Keratinocyte (primary cell): ENCODE measurements at regions not wholly inside any gene's neighbourhood (a gene's known extent, or its start where the extent isn't known, plus 50 kb on each side); places are given as distances from the start of the nearest gene placed in this dataset.

Source experiments
- DNase-seq: peaks from one replicate; pipeline ENCODE4 v3.0.0-alpha.2; 2011; ENCODE audit warnings: low read depth, missing footprints, low spot score
- FAIRE-seq: peaks from 2 replicates; lab custom pipeline; 2011; peaks lifted over from hg19 to GRCh38; lab: Jason Lieb, UNC
- H2AFZ ChIP-seq: 2 replicates; pipeline ENCODE4 v1.6.0; 2012; ENCODE audit warnings: low read length, control low read depth, inconsistent platforms; ENCODE audit not compliant: control insufficient read depth
- H3K27ac ChIP-seq: 2 replicates; pipeline ENCODE4 v1.5.1; 2011; ENCODE audit warnings: low read length; ENCODE audit not compliant: control insufficient read depth, insufficient read depth
- H3K27me3 ChIP-seq: 3 replicates; pipeline ENCODE4 v1.6.0; 2011; ENCODE audit warnings: low read length; ENCODE audit not compliant: control insufficient read depth, insufficient read depth; ENCODE audit errors: extremely low read depth
- H3K36me3 ChIP-seq, 2 experiments: 2 replicates in 1 of 2; 3 replicates in 1 of 2; pipeline ENCODE4 v1.5.1; 2011; ENCODE audit warnings: low read length in 2 of 2, mild to moderate bottlenecking in 1 of 2; ENCODE audit not compliant: control insufficient read depth in 2 of 2, insufficient read depth in 2 of 2; ENCODE audit errors: extremely low read depth in 1 of 2
- H3K4me1 ChIP-seq: 3 replicates; pipeline ENCODE4 v1.5.1; 2011; ENCODE audit warnings: low read length; ENCODE audit not compliant: control insufficient read depth, insufficient read depth; ENCODE audit errors: extremely low read depth
- H3K4me2 ChIP-seq: 3 replicates; pipeline ENCODE4 v1.6.0; 2011; ENCODE audit warnings: low read depth, low read length; ENCODE audit not compliant: control insufficient read depth, insufficient read depth; ENCODE audit errors: extremely low read depth
- H3K4me3 ChIP-seq, 3 experiments: fragments of 200-600 bp in 1 of 3; sonication (generic) in 1 of 3; 2 replicates in 2 of 3; 3 replicates in 1 of 3; pipeline ENCODE4 v1.5.1; 2011 to 2016; ENCODE audit warnings: low read length in 3 of 3, mild to moderate bottlenecking in 3 of 3, control low read depth in 2 of 3, inconsistent platforms in 1 of 3, low read depth in 1 of 3, mixed read lengths in 1 of 3, mixed run types in 1 of 3, moderate library complexity in 1 of 3; ENCODE audit not compliant: control insufficient read depth in 2 of 3, insufficient read depth in 2 of 3; ENCODE audit errors: extremely low read depth in 1 of 3
- H3K79me2 ChIP-seq: 2 replicates; pipeline ENCODE4 v1.6.0; 2012; ENCODE audit warnings: low read length; ENCODE audit not compliant: control insufficient read depth, insufficient read depth
- H3K9ac ChIP-seq: 3 replicates; pipeline ENCODE4 v1.6.0; 2011; ENCODE audit warnings: low read length; ENCODE audit not compliant: control insufficient read depth, insufficient read depth; ENCODE audit errors: extremely low read depth
- H3K9me1 ChIP-seq: 3 replicates; pipeline ENCODE4 v1.6.0; 2011; ENCODE audit warnings: low read length; ENCODE audit not compliant: control insufficient read depth, insufficient read depth; ENCODE audit errors: extremely low read depth
- H3K9me3 ChIP-seq: 2 replicates; pipeline ENCODE4 v1.5.1; 2012; ENCODE audit warnings: low read depth, low read length; ENCODE audit not compliant: control insufficient read depth
- H4K20me1 ChIP-seq: 3 replicates; pipeline ENCODE4 v1.6.0; 2011; ENCODE audit warnings: low read length; ENCODE audit not compliant: control insufficient read depth, insufficient read depth; ENCODE audit errors: extremely low read depth
- EZH2 ChIP-seq: IDR thresholded peaks from one replicate; pipeline ENCODE4 v1.6.1; 2012; ENCODE audit warnings: inconsistent platforms, mild to moderate bottlenecking, low read length, moderate library complexity
- dilution Hi-C: fragments of 300-500 bp; cut with MboI; formaldehyde crosslinking; loops from one replicate; pipeline ENCODE4 v1.7.0; 2020; ENCODE audit warnings: low sequenced_read_pairs; ENCODE audit not compliant: extremely low pct_ligation_motif_present
- TF ChIP-seq, protein P1 (sequence below), 3 experiments: IDR thresholded peaks in 1 of 3; conservative IDR thresholded peaks in 1 of 3; optimal IDR thresholded peaks in 1 of 3; 2 replicates in 2 of 3; 3 replicates in 1 of 3; pipeline versions ENCODE3 to v1.5.1; 2011; ENCODE audit warnings: low read length in 3 of 3, mild to moderate bottlenecking in 3 of 3, moderate library complexity in 2 of 3, control low read depth in 1 of 3, inconsistent platforms in 1 of 3; ENCODE audit not compliant: insufficient read depth in 2 of 3; ENCODE audit errors: extremely low read depth in 1 of 3

DNA sequence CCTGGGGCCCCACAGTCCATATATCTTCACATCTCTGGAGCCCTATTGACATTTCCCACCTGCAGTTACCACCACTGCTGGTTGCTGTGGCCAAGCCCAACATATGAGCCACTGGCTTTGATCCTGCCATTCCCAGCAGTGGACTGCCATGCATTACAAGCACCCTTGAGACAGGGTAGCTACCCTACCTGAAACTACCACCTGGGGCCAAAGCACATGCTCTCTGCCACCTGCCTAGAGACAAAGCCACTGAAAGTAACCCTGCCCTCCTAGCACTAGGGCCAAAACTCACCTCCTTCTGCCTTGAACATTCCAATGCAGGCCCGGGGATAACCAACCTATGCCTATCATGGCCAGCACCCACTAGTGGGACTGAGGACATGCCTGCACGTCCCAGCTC, 255.5 kb upstream of the KHDRBS2 start:
- H3K9me1 ChIP-seq: no peaks in the 10 kb centered on the region
- no peak overlapping the region for H3K9ac ChIP-seq
- no peak overlapping the region for H3K27ac ChIP-seq
- H4K20me1 ChIP-seq: no peaks in the 10 kb centered on the region
- no peak overlapping the region for H3K4me2 ChIP-seq
- no peaks in the 10 kb centered on the region for H3K27me3 ChIP-seq
- no peak overlapping the region for H2AFZ ChIP-seq
- DNase-seq: no peak
- dilution Hi-C loops: no loop called here
- no peak overlapping the region for H3K4me3 ChIP-seq
- no peaks in the 10 kb centered on the region for H3K4me1 ChIP-seq
- no peaks in the 10 kb centered on the region for H3K79me2 ChIP-seq
- FAIRE-seq: no peak
- no peaks in the 10 kb centered on the region for H3K36me3 ChIP-seq
- no peak for TF ChIP-seq EZH2
- peaks cover 3% of the 10 kb centered on the region for H3K9me3 ChIP-seq

DNA sequence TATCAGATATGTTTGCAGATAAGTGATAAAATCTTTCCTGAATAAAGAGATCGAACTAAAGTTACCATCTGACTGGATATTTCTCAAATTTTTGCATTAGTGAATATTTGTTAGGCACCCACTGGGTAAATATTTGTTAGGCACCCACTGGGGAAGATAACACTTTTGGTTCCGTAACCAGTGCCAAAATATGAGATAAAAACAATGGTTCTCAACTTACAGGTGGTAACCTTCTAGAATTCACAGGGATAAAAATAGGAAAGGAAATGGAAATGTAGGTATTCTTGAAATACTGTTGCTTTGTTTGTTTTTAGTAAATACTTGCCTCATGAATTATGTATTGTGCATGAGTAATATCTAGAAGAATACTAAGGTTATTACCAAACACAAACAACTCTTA, 245.0 kb upstream of the KHDRBS2 start:
- Histone ChIP-seq H3K9me3 (no peaks in the 10 kb centered on the region), H3K9me1 (no peaks in the 10 kb centered on the region), H3K4me3 (no peak overlapping the region), H3K4me1 (no peaks in the 10 kb centered on the region), H2AFZ (no peak overlapping the region), H4K20me1 (no peaks in the 10 kb centered on the region), H3K27ac (no peak overlapping the region), H3K79me2 (no peaks in the 10 kb centered on the region), H3K9ac (no peak overlapping the region), H3K36me3 (no peaks in the 10 kb centered on the region), H3K4me2 (no peak overlapping the region), H3K27me3 (no peaks in the 10 kb centered on the region)
- no peak for TF ChIP-seq EZH2
- TF ChIP-seq, protein P1, sequence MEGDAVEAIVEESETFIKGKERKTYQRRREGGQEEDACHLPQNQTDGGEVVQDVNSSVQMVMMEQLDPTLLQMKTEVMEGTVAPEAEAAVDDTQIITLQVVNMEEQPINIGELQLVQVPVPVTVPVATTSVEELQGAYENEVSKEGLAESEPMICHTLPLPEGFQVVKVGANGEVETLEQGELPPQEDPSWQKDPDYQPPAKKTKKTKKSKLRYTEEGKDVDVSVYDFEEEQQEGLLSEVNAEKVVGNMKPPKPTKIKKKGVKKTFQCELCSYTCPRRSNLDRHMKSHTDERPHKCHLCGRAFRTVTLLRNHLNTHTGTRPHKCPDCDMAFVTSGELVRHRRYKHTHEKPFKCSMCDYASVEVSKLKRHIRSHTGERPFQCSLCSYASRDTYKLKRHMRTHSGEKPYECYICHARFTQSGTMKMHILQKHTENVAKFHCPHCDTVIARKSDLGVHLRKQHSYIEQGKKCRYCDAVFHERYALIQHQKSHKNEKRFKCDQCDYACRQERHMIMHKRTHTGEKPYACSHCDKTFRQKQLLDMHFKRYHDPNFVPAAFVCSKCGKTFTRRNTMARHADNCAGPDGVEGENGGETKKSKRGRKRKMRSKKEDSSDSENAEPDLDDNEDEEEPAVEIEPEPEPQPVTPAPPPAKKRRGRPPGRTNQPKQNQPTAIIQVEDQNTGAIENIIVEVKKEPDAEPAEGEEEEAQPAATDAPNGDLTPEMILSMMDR (optimal IDR thresholded peaks at IDR 0.05 in 1 of 3, IDR thresholded peaks at IDR 0.05 in 1 of 3, conservative IDR thresholded peaks at IDR 0.05 in 1 of 3; ENCODE audit: extremely low read depth in 1 of 3, insufficient read depth in 2 of 3, low read length in 3 of 3): no peak
- DNase-seq: no peak
- dilution Hi-C loops: no loop called here
- FAIRE-seq: no peak

DNA sequence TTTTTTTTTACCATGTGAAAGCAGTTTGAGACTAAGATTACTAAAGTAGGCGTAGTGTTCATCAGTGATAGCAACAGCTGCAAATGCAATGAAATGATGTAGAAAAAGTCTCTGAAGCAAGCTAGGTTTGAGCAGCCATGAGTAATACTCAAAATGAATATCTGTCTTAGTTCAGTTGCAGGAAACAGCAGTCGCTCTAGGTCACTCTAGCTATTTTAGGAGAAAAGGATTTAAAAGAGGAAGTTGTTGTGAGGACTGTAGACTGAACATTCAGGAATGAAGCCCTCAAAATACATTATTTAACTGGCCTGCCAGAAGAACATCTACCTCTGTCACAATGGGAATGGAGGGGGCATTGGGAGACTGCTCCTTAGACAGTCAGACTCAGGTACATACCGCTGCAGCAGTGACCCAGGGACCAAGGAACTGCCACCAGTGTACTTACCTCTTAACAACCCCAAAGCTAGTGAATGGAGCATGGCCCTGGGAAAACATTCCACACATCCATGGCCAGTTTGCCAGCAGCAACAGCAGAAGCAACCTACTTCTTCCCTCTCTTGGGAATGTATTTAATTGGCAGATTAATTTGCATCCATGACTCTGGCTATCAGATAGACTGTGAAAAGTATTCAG, 243.0 kb upstream of the KHDRBS2 start:
- Histone ChIP-seq H3K79me2 (no peaks in the 10 kb centered on the region), H3K9me1 (no peaks in the 10 kb centered on the region), H2AFZ (no peak overlapping the region), H3K27me3 (no peaks in the 10 kb centered on the region), H3K4me1 (no peaks in the 10 kb centered on the region), H3K9ac (no peak overlapping the region), H3K4me3 (no peak overlapping the region), H3K4me2 (no peak overlapping the region), H3K9me3 (no peaks in the 10 kb centered on the region), H4K20me1 (no peaks in the 10 kb centered on the region), H3K27ac (no peak overlapping the region), H3K36me3 (no peaks in the 10 kb centered on the region)
- no peak for FAIRE-seq
- TF ChIP-seq EZH2: no peak
- TF ChIP-seq, protein P1 (optimal IDR thresholded peaks at IDR 0.05 in 1 of 3, IDR thresholded peaks at IDR 0.05 in 1 of 3, conservative IDR thresholded peaks at IDR 0.05 in 1 of 3; ENCODE audit: extremely low read depth in 1 of 3, insufficient read depth in 2 of 3, low read length in 3 of 3): no peak
- no peak for DNase-seq
- dilution Hi-C loops: no loop called here
